SHP77 treated with DMSO at 0.1 percent for 48 hours (cell line): ENCODE measurements at regions not wholly inside any gene's neighbourhood (a gene's known extent, or its start where the extent isn't known, plus 50 kb on each side); places are given as distances from the start of the nearest gene placed in this dataset.
"Not testable (repeated sequence)": the region's sequence is repeated elsewhere in the genome, so short reads cannot be mapped to it uniquely, and the experiment has no call there.

Experiments
- DNase-seq: peaks from one replicate; lab custom pipeline; 2025; lab: John Stamatoyannopoulos, UW

DNA sequence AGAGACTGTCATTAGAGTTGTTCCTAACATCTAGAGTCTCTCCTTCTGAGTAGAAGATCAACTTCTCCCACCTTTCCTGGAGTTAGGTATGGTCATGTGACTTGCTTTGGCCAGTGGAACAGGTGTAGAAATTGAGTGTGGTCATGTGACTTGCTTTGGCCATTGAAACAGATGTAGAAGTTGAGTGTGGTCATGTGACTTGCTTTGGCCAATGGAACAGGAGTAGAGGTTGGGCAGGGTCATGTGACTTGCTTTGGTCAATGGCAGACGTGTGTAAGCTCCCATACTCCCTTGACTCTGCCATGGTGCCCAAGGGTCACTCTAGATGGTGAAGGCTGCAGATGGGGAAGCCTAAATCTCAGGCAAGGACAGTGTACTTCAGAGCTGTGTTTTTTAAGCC, 306.0 kb downstream of the NPHP4 start:
- DNase-seq, result no peak

DNA sequence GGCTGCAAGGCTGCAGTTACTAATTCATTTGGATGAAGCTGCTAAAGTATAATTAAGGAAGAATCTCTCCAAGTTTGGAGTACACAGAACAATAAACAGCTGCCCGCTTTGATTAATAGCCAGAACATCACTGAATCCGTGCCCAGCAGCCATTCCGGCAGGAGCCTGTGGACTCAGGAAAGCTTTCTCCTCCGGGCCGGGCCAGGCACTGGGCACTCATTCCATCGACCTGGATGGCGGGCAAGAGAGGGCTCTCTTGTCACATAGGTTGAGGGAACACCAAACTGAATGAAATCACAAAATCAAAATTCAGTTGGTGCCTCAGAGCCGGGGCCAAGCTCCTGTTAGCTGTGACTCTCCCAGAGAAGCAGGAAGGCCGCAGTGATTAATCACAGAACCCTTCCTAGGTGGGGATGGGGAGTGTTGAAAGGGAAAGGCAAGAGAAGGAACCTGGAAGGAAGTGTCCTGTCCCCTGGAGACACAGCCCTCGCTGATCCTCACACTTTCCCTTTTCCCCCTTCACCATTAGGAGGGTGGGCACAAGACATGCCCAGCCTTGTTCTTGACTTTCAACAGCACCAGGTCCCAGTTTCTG, 306.7 kb downstream of the NPHP4 start:
- no peak for DNase-seq

DNA sequence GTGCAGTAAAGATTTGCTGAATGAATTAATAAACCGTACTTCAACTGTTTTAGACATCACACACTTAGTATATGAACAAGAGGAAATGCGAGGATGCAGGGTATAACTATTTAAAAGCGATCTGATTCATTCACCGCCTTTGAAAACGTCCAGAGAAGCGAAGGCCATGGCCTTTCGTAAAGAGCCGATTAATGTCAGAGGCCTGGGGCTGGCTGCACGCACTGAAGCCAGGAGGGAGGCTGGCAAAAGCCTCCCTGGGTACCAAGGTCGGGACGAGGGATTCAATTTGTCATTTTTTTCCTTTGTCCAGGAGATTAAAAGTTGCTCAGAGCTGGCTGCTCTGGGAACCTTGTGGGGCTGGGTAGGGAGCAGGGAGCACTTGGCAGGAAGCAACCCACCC, 307.4 kb downstream of the NPHP4 start:
- DNase-seq, result no peak

DNA sequence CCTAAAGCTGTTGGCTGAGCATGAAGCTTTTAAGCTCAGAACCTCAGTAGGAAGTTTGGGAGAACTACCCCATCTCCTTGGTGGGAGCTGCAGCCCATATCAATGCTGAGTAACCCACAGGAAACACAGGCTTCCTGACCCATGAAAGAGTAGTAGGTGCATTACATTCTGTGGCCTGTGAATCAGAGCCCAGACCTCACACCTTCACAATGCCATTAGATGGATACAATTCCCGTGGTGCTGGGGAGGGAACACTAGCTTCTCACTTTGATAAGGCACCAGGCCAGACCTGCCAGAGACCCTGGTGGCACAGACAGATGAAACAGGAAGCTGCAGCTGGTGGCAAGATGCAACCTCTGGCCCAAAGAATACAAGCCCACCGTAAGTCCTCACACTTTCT, 308.8 kb downstream of the NPHP4 start:
- no peak for DNase-seq

DNA sequence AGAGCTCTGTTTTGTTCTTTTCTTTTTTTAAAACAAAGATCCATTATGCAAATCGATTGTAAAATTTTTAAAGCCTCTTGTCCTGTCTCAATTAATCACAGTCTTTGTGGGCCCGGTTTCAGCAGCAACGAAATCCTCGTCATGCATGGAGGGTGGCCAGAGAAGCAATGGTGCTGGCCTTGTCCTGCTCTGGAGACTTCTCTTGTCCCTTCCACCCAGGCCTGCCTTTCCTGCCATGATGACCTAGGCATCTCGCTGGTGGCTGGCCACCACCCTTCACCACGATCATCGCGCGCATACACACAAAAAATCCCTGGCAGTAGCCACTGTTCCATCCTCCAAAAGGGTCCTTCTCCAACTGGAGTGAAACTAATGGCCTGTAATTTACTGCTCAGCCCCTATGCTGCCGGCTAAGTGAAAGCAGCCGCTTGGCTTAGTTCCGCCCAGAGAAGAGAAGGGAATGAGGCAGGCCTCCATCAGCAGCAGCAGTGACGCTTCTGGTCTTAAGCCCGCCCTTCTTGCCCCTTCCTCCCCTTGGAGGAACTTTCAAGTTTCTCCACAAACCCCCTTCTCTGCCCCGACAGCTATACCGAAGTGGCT, 309.5 kb downstream of the NPHP4 start:
- DNase-seq, result no peak

DNA sequence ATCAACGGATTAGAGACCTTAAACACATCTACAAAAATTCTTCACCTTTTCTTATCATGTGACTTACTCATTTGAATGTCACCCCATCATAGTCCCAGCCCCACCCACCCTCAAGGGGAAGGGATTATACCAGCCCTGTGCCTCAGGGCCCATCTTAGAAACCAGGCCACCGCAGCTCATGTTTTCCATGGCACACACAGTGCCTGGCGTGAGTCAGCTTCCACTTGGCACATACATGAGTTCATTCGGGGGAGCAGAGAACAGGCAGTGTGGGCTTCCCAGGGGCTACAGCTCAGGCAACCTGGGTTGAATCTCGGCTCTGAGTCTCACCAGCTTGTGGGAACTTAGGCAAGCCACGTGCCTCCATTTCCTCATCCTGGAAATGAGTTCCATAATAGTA, 310.6 kb downstream of the NPHP4 start:
- DNase-seq, result no peak

DNA sequence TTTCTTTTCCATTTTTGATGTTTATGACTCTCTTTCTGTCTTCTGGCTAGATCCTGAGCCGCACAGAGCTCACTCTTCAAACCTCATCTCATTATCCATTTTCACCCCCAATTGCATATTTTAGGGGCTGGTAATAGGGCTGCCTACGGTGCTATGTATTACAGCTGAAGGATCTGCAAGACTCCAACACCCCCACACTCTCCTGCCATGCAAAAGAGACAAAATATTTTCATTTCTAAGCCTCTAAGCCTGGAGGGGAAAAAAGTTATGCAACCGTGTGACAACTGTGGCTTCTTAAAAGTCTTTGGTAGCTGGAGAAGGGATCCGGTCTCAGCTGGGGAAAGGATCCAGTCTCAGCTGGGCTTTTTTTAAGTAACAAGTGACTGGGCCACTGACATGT, 311.6 kb downstream of the NPHP4 start:
- no peak for DNase-seq

DNA sequence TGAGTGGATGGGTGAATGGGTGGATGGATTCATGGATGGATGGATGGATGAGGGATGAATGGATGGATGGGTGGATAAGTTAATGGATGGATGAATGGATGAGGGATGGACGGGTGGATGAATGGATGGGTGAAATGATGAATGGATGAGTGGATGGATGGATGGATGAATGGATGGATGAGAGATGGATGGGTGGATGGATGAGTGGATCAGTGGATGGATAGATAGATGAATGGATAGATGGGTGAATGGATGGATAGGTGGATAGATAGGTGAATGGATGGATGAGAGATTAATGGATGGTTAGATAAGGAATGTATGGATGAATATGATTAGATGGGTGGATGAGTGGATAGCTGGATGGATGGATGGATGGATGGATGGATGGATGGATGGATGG, 313.5 kb downstream of the NPHP4 start:
- no peak for DNase-seq

DNA sequence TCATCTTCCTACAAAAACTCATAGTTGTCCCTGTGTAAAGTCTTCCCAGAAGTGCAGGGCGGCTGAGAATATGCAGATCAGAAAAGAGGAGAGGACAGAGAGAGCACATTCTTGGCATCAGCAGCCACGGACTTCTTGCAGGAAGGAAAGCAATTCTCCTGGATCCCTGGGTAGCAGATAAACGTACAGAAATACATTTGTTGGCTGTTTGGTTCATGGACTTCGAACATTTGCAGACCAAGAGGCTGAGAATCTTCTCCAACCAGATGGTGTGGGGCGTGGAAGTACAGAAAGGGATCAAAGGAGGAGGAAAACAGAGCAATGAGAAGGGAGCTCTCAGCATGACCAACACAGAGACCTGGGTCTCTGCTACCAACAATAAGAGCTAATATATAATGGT, 319.9 kb downstream of the NPHP4 start:
- DNase-seq, result not testable (repeated sequence)

DNA sequence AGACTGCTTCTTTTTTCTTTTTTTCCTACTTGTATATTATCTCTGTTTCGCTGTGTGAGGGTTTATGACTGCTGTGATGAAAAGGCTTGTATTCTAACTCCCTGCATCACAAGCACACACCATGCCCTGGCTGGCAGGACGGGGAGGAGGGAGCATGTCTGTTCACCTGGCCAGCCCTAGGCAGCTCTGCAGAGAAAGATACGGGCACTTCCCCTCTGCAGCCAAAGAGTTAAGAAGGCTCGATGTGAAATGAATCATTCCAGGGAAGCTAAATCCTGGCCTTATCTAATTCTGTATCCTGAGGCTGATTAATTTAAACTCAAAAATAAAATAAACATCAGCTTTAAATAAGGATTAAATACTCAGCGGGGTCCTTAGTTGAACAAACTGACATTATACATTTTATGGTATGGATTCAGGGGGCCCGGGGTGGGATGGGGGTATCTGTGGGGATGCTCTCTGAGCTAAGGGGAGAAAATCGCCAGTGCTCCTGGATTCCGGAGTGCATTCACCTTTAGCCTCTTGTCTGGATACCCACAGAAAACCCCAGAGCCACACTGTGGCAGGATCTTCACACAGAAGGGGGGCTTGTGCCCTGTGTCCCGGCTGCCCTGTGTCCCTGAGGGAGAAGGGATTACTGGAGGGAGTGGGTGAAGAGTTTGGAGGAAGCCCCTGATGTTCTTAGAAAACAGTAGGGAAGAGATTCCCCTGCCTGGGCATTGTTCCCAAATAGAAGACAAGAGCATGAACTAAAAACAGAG, 321.5 kb downstream of the NPHP4 start:
- DNase-seq, result no peak

DNA sequence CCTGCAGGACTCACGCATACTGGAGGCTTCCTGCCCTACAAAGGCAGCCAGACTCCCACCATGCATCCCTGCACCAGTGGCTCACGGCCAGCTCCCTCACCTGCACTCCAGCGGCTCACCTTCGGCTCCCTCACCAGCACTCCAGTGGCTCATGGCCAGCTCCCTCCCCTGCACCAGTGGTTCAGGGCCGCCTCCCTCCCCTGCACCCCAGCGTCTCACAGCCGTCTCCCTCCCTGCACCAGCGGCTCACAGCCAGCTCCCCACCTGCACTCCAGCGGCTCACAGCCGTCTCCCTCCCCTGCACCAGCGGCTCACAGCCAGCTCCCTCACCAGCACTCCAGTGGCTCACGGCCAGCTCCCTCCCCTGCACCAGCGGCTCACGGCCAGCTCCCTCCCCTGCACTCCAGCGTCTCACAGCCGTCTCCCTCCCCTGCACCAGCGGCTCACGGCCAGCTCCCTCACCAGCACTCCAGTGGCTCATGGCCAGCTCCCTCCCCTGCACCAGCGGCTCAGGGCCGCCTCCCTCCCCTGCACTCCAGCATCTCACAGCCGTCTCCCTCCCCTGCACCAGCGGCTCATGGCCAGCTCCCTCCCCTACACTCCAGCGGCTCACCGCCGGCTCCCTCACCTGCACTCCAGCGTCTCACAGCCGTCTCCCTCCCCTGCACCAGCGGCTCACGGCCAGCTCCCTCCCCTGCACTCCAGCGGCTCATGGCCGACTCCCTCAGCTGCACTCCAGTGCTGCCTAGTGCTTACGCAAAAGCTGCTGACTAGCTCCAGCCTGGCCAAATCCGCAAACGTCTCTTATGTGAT, 324.5 kb downstream of the NPHP4 start:
- peak; percentile 13 for DNase-seq

DNA sequence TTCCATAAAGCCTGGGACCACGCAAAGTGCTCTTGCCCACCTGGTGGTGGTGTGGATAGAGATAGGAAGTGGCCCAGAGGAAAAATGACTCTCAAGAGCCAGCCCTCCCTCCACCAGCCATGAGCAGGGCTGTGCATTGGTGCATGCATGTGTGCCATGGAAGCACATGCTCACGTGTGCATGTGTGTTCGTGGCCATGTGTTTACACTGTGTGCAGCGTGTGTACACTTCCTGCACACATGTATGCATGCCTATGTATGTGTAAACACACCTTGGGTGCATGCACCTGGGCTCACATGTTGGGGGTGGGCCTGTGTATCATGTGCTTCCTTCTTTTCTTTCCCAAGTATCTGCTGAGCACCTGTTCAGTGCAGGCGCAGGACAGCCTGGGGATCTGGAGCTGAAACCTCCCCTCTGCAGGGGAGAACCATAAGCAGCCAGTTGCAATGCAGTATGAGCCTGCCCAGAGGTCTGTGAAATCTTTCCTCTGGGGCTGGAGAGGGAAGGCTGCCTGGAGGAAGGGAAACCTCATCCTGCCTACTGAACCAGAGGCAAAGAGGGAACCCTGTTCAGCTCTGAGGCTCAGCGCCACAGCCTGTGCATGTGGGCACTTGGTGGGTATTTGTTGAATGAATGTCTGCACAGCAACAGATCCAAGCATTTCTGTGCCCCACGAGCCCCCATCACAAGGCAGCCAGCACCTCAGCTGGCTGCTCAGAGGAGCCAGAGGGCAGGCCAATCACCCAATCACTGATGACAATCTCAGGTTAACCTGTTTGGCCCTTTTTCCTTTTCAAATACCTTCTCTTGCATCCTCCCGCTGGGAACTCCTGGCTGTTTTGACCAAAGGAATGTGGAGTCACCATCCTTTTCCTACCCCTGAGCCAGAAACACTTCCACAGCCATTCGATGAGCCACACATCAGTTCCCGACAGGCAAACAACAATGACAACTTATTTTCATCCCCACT, 327.0 kb downstream of the NPHP4 start:
- no peak for DNase-seq

DNA sequence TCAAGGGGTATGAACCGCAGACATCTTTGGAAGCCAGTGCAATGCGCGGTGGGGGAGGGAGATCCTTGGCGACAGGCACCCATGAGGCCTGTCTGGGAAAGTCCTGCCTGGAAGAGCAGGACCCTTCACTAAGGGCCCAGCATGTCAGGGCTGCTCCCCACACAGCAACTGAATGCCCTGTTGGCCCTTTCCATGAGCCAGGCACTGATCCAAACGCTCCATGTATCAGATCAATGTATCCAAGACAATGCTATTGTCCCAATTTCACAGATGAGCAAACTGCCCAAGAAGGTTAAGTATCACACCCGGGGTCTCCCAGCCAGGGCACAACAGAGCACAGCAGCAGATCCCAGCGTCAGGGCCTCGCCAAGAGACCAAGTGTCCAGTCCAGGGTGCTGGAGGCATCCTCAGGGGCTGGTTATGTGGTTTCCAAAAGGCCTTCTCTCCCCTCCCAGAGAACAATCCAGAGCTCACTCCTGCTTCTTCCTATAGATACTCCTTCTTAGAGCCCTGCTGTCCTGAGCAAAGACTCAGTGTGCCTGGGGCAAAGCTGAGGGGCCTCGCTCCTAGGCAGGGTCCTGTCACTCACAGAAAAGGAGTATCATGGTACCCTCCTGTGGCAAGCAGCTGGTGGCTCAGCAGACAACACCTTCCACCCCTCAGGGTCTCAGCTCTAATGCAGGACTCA, 328.0 kb downstream of the NPHP4 start:
- no peak for DNase-seq

DNA sequence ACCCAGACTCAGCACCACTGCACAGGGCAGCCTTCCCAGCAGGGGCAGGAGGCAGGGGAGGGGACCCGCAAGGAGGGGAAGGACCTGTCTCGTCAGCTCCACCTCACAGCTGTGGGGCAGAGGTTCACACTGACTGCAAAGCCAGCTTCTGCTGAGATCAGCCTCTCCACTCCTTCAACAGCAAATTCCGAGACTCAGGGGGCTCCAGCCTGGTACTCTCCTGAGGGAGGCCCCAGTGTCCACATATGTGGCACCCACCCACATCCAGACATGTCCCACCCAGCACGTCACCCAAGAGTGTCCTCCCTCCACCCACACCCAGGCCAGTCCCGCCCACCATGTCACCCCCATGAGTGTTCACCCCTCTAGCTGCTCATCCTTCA, 329.5 kb downstream of the NPHP4 start:
- no peak for DNase-seq

DNA sequence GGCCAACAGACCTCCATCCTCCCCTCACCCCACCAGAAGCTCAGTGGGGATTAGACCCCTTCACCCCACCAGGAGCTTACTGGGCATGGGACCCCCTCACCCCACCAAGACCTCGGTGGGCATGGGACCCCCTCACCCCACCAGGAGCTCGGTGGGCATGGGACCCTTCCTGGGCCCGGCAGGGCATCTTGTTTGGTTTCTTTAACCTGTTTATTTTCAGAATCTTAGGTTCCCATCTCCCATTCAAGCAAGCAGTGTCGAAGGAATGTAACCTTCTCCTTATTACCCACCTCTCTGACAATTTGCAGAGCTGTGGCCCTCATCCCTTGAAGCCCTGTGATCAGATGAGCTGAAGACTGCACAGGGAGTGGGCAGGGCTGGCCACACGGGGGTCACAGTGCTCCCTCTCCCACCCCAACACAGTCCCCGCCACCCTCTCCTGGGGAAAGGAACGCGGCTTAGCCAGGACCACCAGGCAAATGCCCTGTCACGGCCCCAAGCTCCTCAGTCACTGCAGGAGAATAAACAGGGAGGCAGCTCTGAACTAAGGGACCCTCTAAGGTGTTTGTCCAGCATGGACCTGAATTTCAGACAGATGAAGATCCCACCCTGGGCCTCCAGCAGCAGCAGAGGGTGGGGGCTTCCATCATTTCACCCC, 330.0 kb downstream of the NPHP4 start:
- DNase-seq, result no peak

DNA sequence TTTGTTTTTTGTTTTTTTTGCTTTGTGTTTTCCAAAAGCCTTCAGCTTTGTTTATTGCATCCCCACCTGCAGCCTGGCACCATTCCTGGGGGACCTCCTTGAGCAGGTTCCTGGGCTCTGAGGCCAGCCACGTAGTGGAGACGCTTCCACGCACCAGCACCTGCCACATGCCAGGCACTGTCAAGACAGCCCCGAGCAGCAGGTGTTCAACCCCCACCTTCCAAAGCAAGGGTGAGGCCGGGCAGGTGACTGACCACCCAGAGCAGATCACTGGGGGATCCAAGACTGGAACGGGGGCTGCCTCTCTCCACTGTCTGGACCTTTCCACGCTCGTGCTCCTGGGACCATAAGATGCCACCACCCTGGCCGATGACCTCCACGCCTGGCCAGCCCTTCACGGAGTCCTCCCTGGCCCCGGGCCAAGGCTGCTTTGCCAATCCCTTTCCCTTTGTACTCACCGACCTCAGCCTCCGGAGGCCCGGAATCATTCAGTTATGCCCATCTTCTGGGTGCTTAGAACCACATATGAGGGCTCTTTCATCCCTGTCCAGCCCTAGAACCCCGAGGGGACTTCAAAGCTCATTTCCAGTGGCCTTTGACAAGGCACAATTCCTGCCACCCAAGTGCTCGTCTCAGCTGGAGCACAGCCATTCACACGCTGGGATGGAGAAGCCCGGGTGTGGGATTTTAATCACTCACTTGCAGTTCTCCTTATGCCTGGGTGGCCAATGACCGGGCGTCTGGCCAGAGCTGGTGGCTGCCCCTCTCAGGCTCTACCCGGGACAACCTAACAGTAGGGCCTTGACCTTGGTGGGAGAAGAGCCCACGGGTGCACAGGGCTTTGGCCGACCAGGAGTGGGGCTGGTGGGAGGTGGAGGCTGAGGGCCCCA, 330.8 kb downstream of the NPHP4 start:
- DNase-seq, result no peak

DNA sequence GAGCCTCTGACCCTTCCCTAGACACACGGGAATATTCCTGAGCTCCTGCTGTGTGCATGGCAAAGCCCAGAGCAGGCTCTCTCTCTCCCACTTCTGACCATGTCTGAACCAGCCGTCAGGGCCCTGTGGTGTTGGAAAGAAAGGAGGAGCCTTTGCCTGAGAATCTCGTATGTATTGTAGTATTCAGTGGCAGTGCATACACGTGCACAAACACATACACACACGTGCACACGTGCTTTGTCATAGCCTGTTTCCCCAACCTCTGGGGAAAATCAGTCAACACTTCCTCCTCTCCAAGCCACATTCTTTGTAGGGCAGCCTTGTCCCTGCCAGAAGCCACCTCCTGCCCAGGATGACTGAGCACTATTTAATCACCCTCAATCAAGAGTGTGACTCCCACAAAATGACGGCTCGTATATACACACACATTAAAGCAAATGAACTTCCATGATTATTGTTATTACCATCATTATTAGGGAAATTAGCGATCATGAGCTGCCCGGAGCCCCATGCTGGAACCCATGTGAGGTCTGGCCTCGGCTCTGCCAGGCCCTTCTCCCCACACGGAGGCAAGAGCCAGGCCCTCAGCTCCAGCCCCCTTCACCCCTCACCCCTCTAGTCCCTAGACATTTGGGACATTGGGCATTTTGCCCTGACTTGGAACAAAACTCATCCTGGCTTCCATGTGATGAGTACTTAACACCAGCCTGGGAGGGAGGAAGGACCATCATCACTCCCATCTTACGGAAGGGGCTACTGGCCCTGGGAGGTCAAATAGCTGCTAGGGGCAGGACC, 331.9 kb downstream of the NPHP4 start:
- no peak for DNase-seq

DNA sequence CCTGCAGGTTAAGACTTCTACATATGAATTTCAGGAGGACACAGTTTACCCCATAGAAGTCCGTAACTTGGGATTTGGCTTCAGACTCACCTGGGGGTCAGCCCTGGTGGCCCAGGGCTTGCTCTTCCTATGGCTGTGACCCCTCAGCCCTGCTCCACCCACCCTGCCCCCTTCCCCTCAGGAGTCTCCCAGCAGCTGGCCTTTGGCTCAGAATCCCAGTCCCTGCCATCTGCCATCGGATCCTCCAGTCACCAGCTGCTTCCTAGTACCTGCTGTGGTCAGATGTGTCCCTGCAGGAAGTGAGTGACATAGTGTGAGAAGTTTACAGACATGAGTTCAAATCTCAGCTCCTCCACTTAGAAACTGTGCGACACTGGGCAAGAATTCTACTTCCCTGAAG, 332.6 kb downstream of the NPHP4 start:
- no peak for DNase-seq
